ENCODE measurements at regions not wholly inside any gene's neighbourhood (a gene's known extent, or its start where the extent isn't known, plus 50 kb on each side); places are given as distances from the start of the nearest gene placed in this dataset.

DNA sequence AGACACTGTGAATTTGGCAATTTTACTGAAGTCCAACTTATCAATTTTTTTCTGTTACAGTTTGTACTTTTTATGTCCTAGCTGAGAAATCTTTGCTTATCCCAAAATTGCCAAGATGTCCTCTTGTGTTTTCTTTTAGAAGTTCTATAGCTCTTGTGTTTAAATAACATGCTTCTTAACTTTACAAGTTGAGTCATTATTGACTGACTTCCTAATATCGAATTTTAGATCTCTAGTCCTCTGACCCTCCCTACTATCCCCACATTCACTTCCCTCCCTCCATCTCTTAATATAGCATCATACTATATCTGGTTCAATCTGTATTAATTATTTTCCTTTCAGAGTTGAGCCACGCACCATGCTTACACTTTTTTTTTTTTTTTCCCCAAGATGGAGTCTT lies 61.9 kb downstream of the MRPL32 start:
- TF ChIP-seq, protein P1, sequence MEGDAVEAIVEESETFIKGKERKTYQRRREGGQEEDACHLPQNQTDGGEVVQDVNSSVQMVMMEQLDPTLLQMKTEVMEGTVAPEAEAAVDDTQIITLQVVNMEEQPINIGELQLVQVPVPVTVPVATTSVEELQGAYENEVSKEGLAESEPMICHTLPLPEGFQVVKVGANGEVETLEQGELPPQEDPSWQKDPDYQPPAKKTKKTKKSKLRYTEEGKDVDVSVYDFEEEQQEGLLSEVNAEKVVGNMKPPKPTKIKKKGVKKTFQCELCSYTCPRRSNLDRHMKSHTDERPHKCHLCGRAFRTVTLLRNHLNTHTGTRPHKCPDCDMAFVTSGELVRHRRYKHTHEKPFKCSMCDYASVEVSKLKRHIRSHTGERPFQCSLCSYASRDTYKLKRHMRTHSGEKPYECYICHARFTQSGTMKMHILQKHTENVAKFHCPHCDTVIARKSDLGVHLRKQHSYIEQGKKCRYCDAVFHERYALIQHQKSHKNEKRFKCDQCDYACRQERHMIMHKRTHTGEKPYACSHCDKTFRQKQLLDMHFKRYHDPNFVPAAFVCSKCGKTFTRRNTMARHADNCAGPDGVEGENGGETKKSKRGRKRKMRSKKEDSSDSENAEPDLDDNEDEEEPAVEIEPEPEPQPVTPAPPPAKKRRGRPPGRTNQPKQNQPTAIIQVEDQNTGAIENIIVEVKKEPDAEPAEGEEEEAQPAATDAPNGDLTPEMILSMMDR (IDR thresholded peaks at IDR 0.05) = no peak
- no peak for TF ChIP-seq POLR2A (IDR thresholded peaks at IDR 0.05)
- DNase-seq (no peak), ATAC-seq (no peak)
- intact Hi-C loops (cut with DNase I) = no loop called here
- Histone ChIP-seq H3K4me1 (no peaks in the 10 kb centered on the region), H3K27ac (no peak overlapping the region), H3K9me3 (no peaks in the 10 kb centered on the region), H3K36me3 (no peaks in the 10 kb centered on the region), H3K4me3 (no peak overlapping the region), H3K27me3 (peaks cover 0 to 6% (median 0%) of the 10 kb centered on the region in 9 donors)
- WGBS, 4 donors = 75 to 89% (median 82%) methylated on average over 2 of the region's 2 CpGs

DNA sequence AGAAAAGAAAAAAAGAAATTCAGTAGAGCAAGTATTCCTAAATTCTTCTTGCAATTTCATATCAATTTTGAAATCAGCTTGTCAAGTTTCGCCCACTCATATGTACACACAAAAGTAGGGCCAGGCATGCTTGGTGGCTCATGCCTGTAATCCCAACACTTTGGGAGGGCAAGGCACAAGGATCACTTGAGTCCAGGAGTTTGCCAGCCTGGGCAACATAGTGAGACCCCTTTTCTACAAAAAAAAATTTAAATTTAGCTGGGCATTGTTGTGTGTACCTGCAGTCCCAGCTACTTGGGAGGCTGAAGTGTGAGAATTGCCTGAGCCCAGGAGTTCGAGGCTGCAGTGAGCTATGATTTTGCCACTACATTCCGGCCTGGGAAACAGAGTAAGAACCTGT lies 65.4 kb downstream of the MRPL32 start:
- ATAC-seq = no peak
- DNase-seq = no peak
- intact Hi-C loops (cut with DNase I) = no loop called here
- no peaks in the 10 kb centered on the region for H3K4me1 ChIP-seq
- H3K27me3 ChIP-seq = peaks cover 0 to 4% (median 0%) of the 10 kb centered on the region in 9 donors
- TF ChIP-seq POLR2A (IDR thresholded peaks at IDR 0.05) = no peak
- TF ChIP-seq, protein P1 (IDR thresholded peaks at IDR 0.05) = no peak
- H3K27ac ChIP-seq = no peak overlapping the region
- no peaks in the 10 kb centered on the region for H3K36me3 ChIP-seq
- no peaks in the 10 kb centered on the region for H3K9me3 ChIP-seq
- H3K4me3 ChIP-seq = no peak overlapping the region
- WGBS, 4 donors = 85 to 94% (median 91%) methylated on average over 3 of the region's 3 CpGs

DNA sequence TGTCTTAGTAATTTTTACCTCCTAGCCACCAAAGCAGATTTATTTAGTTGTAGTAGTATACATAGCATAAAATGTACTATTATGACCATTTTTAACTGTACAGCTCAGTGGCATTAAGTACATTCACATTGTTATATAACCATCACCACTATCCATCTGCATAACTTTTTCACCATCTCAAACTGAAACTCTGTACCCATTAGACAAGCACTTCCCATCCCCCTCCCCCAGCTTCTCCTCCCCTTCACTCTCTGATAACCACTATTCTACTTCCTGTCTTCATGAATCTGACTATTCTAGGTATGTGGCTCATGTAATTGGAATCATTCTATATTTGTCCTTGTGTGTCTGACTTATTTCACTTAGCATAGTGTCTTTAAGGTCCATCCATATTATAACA lies 71.9 kb downstream of the MRPL32 start:
- Histone ChIP-seq H3K27ac (no peak overlapping the region), H3K9me3 (no peaks in the 10 kb centered on the region), H3K4me3 (no peak overlapping the region), H3K4me1 (no peaks in the 10 kb centered on the region), H3K36me3 (no peaks in the 10 kb centered on the region), H3K27me3 (peaks cover 0 to 3% (median 0%) of the 10 kb centered on the region in 9 donors)
- ATAC-seq (no peak), DNase-seq (no peak)
- no peak for TF ChIP-seq POLR2A (IDR thresholded peaks at IDR 0.05)
- TF ChIP-seq, protein P1 (IDR thresholded peaks at IDR 0.05) = no peak
- intact Hi-C loops (cut with DNase I) = no loop called here

DNA sequence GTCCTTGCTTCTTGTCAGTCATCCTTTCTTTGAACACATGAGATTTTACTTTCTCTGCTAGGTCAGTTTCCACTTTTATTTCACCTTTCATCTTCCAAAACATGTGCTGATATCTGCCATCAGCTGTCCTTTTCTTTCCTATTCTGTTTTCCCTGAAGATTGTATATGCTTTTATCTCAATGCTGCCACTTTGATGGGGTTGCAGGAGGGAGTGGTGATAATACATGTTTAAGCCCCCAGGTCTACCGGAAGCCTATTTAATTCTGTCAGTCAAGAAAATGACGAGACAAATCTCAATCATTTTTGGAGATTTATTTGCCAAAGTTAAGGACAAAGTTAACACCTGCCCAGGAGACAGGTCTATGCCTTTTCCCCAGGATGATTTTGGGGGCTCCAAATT lies 73.8 kb downstream of the MRPL32 start:
- Histone ChIP-seq H3K27ac (no peak overlapping the region), H3K4me1 (no peaks in the 10 kb centered on the region), H3K4me3 (no peak overlapping the region), H3K9me3 (no peaks in the 10 kb centered on the region), H3K27me3 (peaks cover 0 to 3% (median 0%) of the 10 kb centered on the region in 9 donors), H3K36me3 (no peaks in the 10 kb centered on the region)
- DNase-seq (no peak), ATAC-seq (no peak)
- TF ChIP-seq, protein P1 (IDR thresholded peaks at IDR 0.05) = no peak
- TF ChIP-seq POLR2A (IDR thresholded peaks at IDR 0.05) = no peak
- intact Hi-C loops (cut with DNase I) = no loop called here
- 45 to 65% (median 50%) methylated on average over 2 of the region's 2 CpGs for WGBS, 4 donors

Measured in heart left ventricle (tissue), 16 donors.